ENCODE measurements at regions not wholly inside any gene's neighbourhood (a gene's known extent, or its start where the extent isn't known, plus 50 kb on each side); places are given as distances from the start of the nearest gene placed in this dataset.
A peak's percentile ranks its signal among the peaks of the same experiment; 100 is the strongest.

- peak; percentile 56 for DNase-seq (ENCODE audit: low read depth)
Measured at GRCh38 chr1:193799948-193800690, 613.7 kb upstream of the B3GALT2 start.

- no peak for DNase-seq (ENCODE audit: low read depth)
Measured at GRCh38 chr1:193799371-193799770, 613.0 kb upstream of the B3GALT2 start.

- DNase-seq (ENCODE audit: low read depth): peak; percentile 17
Measured at GRCh38 chr1:193794239-193794638, 607.8 kb upstream of the B3GALT2 start.

GRCh38 chr1:193791746-193792145, 605.3 kb upstream of the B3GALT2 start:
- no peak for DNase-seq (ENCODE audit: low read depth)

- no peak for DNase-seq (ENCODE audit: low read depth)
Measured at GRCh38 chr1:193787061-193787460, 600.6 kb upstream of the B3GALT2 start.

- DNase-seq (ENCODE audit: low read depth): no peak
Measured at GRCh38 chr1:193785850-193786420, 599.5 kb upstream of the B3GALT2 start.

GRCh38 chr1:193774536-193775323, 588.3 kb upstream of the B3GALT2 start:
- DNase-seq (ENCODE audit: low read depth): no peak

- no peak for DNase-seq (ENCODE audit: low read depth)
Measured at GRCh38 chr1:193771596-193771995, 585.2 kb upstream of the B3GALT2 start.

- DNase-seq (ENCODE audit: low read depth): no peak
Measured at GRCh38 chr1:193769651-193770050, 583.2 kb upstream of the B3GALT2 start.

GRCh38 chr1:193767886-193768285, 581.5 kb upstream of the B3GALT2 start:
- DNase-seq (ENCODE audit: low read depth): no peak

- no peak for DNase-seq (ENCODE audit: low read depth)
Measured at GRCh38 chr1:193766329-193766728, 579.9 kb upstream of the B3GALT2 start.

- DNase-seq (ENCODE audit: low read depth): peak; percentile 3
Measured at GRCh38 chr1:193763266-193763665, 576.9 kb upstream of the B3GALT2 start.

GRCh38 chr1:193762236-193762635, 575.8 kb upstream of the B3GALT2 start:
- no peak for DNase-seq (ENCODE audit: low read depth)

- DNase-seq (ENCODE audit: low read depth): no peak
Measured at GRCh38 chr1:193755441-193755840, 569.0 kb upstream of the B3GALT2 start.

- DNase-seq (ENCODE audit: low read depth): peak; percentile 2
Measured at GRCh38 chr1:193754732-193755427, 568.5 kb upstream of the B3GALT2 start.

GRCh38 chr1:193754151-193754550, 567.7 kb upstream of the B3GALT2 start:
- no peak for DNase-seq (ENCODE audit: low read depth)

- peak; percentile 2 for DNase-seq (ENCODE audit: low read depth)
Measured at GRCh38 chr1:193753038-193753756, 566.8 kb upstream of the B3GALT2 start.

GRCh38 chr1:193749868-193750267, 563.5 kb upstream of the B3GALT2 start:
- no peak for DNase-seq (ENCODE audit: low read depth)

- DNase-seq (ENCODE audit: low read depth): peak; percentile 86
Measured at GRCh38 chr1:193747579-193747978, 561.2 kb upstream of the B3GALT2 start.

- no peak for DNase-seq (ENCODE audit: low read depth)
Measured at GRCh38 chr1:193741228-193741627, 554.8 kb upstream of the B3GALT2 start.

GRCh38 chr1:193740762-193741161, 554.3 kb upstream of the B3GALT2 start:
- no peak for DNase-seq (ENCODE audit: low read depth)

- no peak for DNase-seq (ENCODE audit: low read depth)
Measured at GRCh38 chr1:193736507-193736906, 550.1 kb upstream of the B3GALT2 start.
